ENCODE measurements at regions not wholly inside any gene's neighbourhood (a gene's known extent, or its start where the extent isn't known, plus 50 kb on each side); places are given as distances from the start of the nearest gene placed in this dataset.

GRCh38 chr13:74201530-74201929 lies 67.3 kb upstream of the KLF12 start:
- H3K4me3 ChIP-seq = no peak overlapping the region
- WGBS, 3 donors = 95 to 100% (median 97%) methylated on average over 1 of the region's 1 CpG
- H3K27me3 ChIP-seq = no peaks in the 10 kb centered on the region
- H3K36me3 ChIP-seq = no peaks in the 10 kb centered on the region
- no peak for TF ChIP-seq POLR2A (IDR thresholded peaks at IDR 0.05)
- no peak for TF ChIP-seq CTCF (IDR thresholded peaks at IDR 0.05)
- no peak for TF ChIP-seq EP300 (IDR thresholded peaks at IDR 0.05)
- H3K4me1 ChIP-seq (ENCODE audit: insufficient read depth) = no peaks in the 10 kb centered on the region
- H3K27ac ChIP-seq = no peak overlapping the region
- H3K9me3 ChIP-seq = no peaks in the 10 kb centered on the region
- intact Hi-C loops (cut with DNase I) = no loop called here
- no peak for DNase-seq

- Histone ChIP-seq H3K27me3 (no peaks in the 10 kb centered on the region), H3K36me3 (no peaks in the 10 kb centered on the region), H3K4me3 (no peak overlapping the region), H3K27ac (no peak overlapping the region), H3K9me3 (no peaks in the 10 kb centered on the region), H3K4me1 (ENCODE audit: insufficient read depth) (no peaks in the 10 kb centered on the region)
- WGBS, 3 donors = 89 to 97% (median 95%) methylated on average over 1 of the region's 1 CpG
- DNase-seq = no peak
- TF ChIP-seq EP300 (IDR thresholded peaks at IDR 0.05) (no peak), POLR2A (IDR thresholded peaks at IDR 0.05) (no peak), CTCF (IDR thresholded peaks at IDR 0.05) (no peak)
- intact Hi-C loops (cut with DNase I) = no loop called here
These were observed 65.9 kb upstream of the KLF12 start for GRCh38 chr13:74200081-74200480.

- H3K9me3 ChIP-seq = no peaks in the 10 kb centered on the region
- no peak overlapping the region for H3K27ac ChIP-seq
- DNase-seq = no peak
- H3K36me3 ChIP-seq = no peaks in the 10 kb centered on the region
- H3K4me3 ChIP-seq = no peak overlapping the region
- H3K4me1 ChIP-seq (ENCODE audit: insufficient read depth) = no peaks in the 10 kb centered on the region
- no peaks in the 10 kb centered on the region for H3K27me3 ChIP-seq
- intact Hi-C loops (cut with DNase I) = no loop called here
- TF ChIP-seq POLR2A (IDR thresholded peaks at IDR 0.05) = no peak
- no peak for TF ChIP-seq EP300 (IDR thresholded peaks at IDR 0.05)
- no peak for TF ChIP-seq CTCF (IDR thresholded peaks at IDR 0.05)
- WGBS, 3 donors = 84 to 89% (median 86%) methylated on average over 4 of the region's 4 CpGs
These were observed 63.6 kb upstream of the KLF12 start for GRCh38 chr13:74197677-74198429.

- H3K36me3 ChIP-seq = no peaks in the 10 kb centered on the region
- no peak for DNase-seq
- H3K4me3 ChIP-seq = no peak overlapping the region
- H3K4me1 ChIP-seq (ENCODE audit: insufficient read depth) = no peaks in the 10 kb centered on the region
- TF ChIP-seq EP300 (IDR thresholded peaks at IDR 0.05) (no peak), CTCF (IDR thresholded peaks at IDR 0.05) (no peak), POLR2A (IDR thresholded peaks at IDR 0.05) (no peak)
- H3K27me3 ChIP-seq = no peaks in the 10 kb centered on the region
- no peaks in the 10 kb centered on the region for H3K9me3 ChIP-seq
- H3K27ac ChIP-seq = no peak overlapping the region
- intact Hi-C loops (cut with DNase I) = no loop called here
- 55 to 65% (median 60%) methylated on average over 2 of the region's 2 CpGs for WGBS, 3 donors
These were observed 60.6 kb upstream of the KLF12 start for GRCh38 chr13:74194846-74195245.

Data from ovary (tissue), 7 donors.